ENCODE measurements at regions not wholly inside any gene's neighbourhood (a gene's known extent, or its start where the extent isn't known, plus 50 kb on each side); places are given as distances from the start of the nearest gene placed in this dataset.

- H2AFZ ChIP-seq (ENCODE audit: low read depth, low read length) = no peak overlapping the region
Measured at GRCh38 chr1:98264727-98265126, 343.9 kb upstream of the DPYD start.

GRCh38 chr1:98260839-98261238 lies 340.0 kb upstream of the DPYD start:
- Histone ChIP-seq H3K9me3 (ENCODE audit: control insufficient read depth, low read length) (no peaks in the 10 kb centered on the region), H2AFZ (ENCODE audit: low read depth, low read length) (no peak overlapping the region), H3K4me2 (ENCODE audit: low read length, poor library complexity, severe bottlenecking) (no peak overlapping the region), H3K27me3 (ENCODE audit: control insufficient read depth in 1 of 2, insufficient read depth in 1 of 2, low read length in 2 of 2) (no peaks in the 10 kb centered on the region), H3K18ac (ENCODE audit: low read depth in 1 of 2, low read length in 2 of 2) (no peak overlapping the region), H3K14ac (ENCODE audit: low read length in 2 of 2) (no peak overlapping the region), H3K36me3 (ENCODE audit: control insufficient read depth in 1 of 2, insufficient read depth in 2 of 2, low read depth in 1 of 2, low read length in 2 of 2) (no peaks in the 10 kb centered on the region), H3K27ac (ENCODE audit: low read length, poor library complexity, severe bottlenecking) (no peak overlapping the region), H2BK5ac (ENCODE audit: low read depth, low read length, poor library complexity, severe bottlenecking) (no peak overlapping the region), H2BK15ac (ENCODE audit: low read depth, poor library complexity, severe bottlenecking) (no peak overlapping the region), H3K4me3 (ENCODE audit: insufficient read depth in 1 of 2, low read depth in 1 of 2, low read length in 2 of 2) (no peak overlapping the region), H3K79me1 (replicated peaks; ENCODE audit: low read length, poor library complexity, severe bottlenecking) (no peaks in the 10 kb centered on the region), H3K23ac (ENCODE audit: low read length in 2 of 2) (no peak overlapping the region), H3K4ac (ENCODE audit: low read depth in 1 of 2, low read length in 2 of 2) (no peak overlapping the region), H2AK5ac (ENCODE audit: low read length, severe bottlenecking) (no peak overlapping the region), H3K4me1 (ENCODE audit: control insufficient read depth, insufficient read depth, low read depth, low read length) (peaks cover 1% of the 10 kb centered on the region), H2BK12ac (ENCODE audit: low read length in 2 of 2) (no peak overlapping the region), H4K8ac (ENCODE audit: low read length) (no peak overlapping the region), H2BK120ac (ENCODE audit: low read depth, low read length) (no peak overlapping the region), H4K91ac (ENCODE audit: low read length) (no peak overlapping the region), H3K9ac (ENCODE audit: low read length) (no peak overlapping the region)
- WGBS = 97% methylated on average over 6 of the region's 6 CpGs
- DNase-seq = no peak

More at GRCh38 chr1:98264727-98265126, 343.9 kb upstream of the DPYD start:
- no peak for DNase-seq
- H3K23ac ChIP-seq (ENCODE audit: low read length in 2 of 2) = no peak overlapping the region
- no peak overlapping the region for H4K8ac ChIP-seq (ENCODE audit: low read length)
- no peak overlapping the region for H3K9ac ChIP-seq (ENCODE audit: low read length)
- WGBS = 81% methylated on average over 2 of the region's 5 CpGs
- H2BK15ac ChIP-seq (ENCODE audit: low read depth, poor library complexity, severe bottlenecking) = no peak overlapping the region
- H3K4me1 ChIP-seq (ENCODE audit: control insufficient read depth, insufficient read depth, low read depth, low read length) = peaks cover 1% of the 10 kb centered on the region
- no peak overlapping the region for H3K27ac ChIP-seq (ENCODE audit: low read length, poor library complexity, severe bottlenecking)
- no peak overlapping the region for H2BK120ac ChIP-seq (ENCODE audit: low read depth, low read length)
- no peak overlapping the region for H2BK12ac ChIP-seq (ENCODE audit: low read length in 2 of 2)
- H3K18ac ChIP-seq (ENCODE audit: low read depth in 1 of 2, low read length in 2 of 2) = no peak overlapping the region
- no peaks in the 10 kb centered on the region for H3K79me1 ChIP-seq (replicated peaks; ENCODE audit: low read length, poor library complexity, severe bottlenecking)
- H3K27me3 ChIP-seq (ENCODE audit: control insufficient read depth in 1 of 2, insufficient read depth in 1 of 2, low read length in 2 of 2) = no peaks in the 10 kb centered on the region
- no peak overlapping the region for H2BK5ac ChIP-seq (ENCODE audit: low read depth, low read length, poor library complexity, severe bottlenecking)
- no peak overlapping the region for H2AK5ac ChIP-seq (ENCODE audit: low read length, severe bottlenecking)
- no peak overlapping the region for H3K14ac ChIP-seq (ENCODE audit: low read length in 2 of 2)
- H3K36me3 ChIP-seq (ENCODE audit: control insufficient read depth in 1 of 2, insufficient read depth in 2 of 2, low read depth in 1 of 2, low read length in 2 of 2) = no peaks in the 10 kb centered on the region
- H4K91ac ChIP-seq (ENCODE audit: low read length) = no peak overlapping the region
- H3K4me2 ChIP-seq (ENCODE audit: low read length, poor library complexity, severe bottlenecking) = no peak overlapping the region
- H3K9me3 ChIP-seq (ENCODE audit: control insufficient read depth, low read length) = no peaks in the 10 kb centered on the region
- no peak overlapping the region for H3K4ac ChIP-seq (ENCODE audit: low read depth in 1 of 2, low read length in 2 of 2)
- no peak overlapping the region for H3K4me3 ChIP-seq (ENCODE audit: insufficient read depth in 1 of 2, low read depth in 1 of 2, low read length in 2 of 2)

GRCh38 chr1:98260412-98260811 lies 339.6 kb upstream of the DPYD start:
- no peak overlapping the region for H4K91ac ChIP-seq (ENCODE audit: low read length)
- H2BK12ac ChIP-seq (ENCODE audit: low read length in 2 of 2) = no peak overlapping the region
- H3K27ac ChIP-seq (ENCODE audit: low read length, poor library complexity, severe bottlenecking) = no peak overlapping the region
- H3K9me3 ChIP-seq (ENCODE audit: control insufficient read depth, low read length) = no peaks in the 10 kb centered on the region
- no peak overlapping the region for H2BK120ac ChIP-seq (ENCODE audit: low read depth, low read length)
- H3K9ac ChIP-seq (ENCODE audit: low read length) = no peak overlapping the region
- H4K8ac ChIP-seq (ENCODE audit: low read length) = no peak overlapping the region
- no peak overlapping the region for H2BK15ac ChIP-seq (ENCODE audit: low read depth, poor library complexity, severe bottlenecking)
- peaks cover 1% of the 10 kb centered on the region for H3K4me1 ChIP-seq (ENCODE audit: control insufficient read depth, insufficient read depth, low read depth, low read length)
- H3K4me3 ChIP-seq (ENCODE audit: insufficient read depth in 1 of 2, low read depth in 1 of 2, low read length in 2 of 2) = no peak overlapping the region
- H3K18ac ChIP-seq (ENCODE audit: low read depth in 1 of 2, low read length in 2 of 2) = no peak overlapping the region
- H2BK5ac ChIP-seq (ENCODE audit: low read depth, low read length, poor library complexity, severe bottlenecking) = no peak overlapping the region
- no peaks in the 10 kb centered on the region for H3K79me1 ChIP-seq (replicated peaks; ENCODE audit: low read length, poor library complexity, severe bottlenecking)
- no peak overlapping the region for H3K23ac ChIP-seq (ENCODE audit: low read length in 2 of 2)
- H3K36me3 ChIP-seq (ENCODE audit: control insufficient read depth in 1 of 2, insufficient read depth in 2 of 2, low read depth in 1 of 2, low read length in 2 of 2) = no peaks in the 10 kb centered on the region
- no peak for DNase-seq
- WGBS = no CpG with 5 or more reads among the region's 1 CpG
- no peak overlapping the region for H2AK5ac ChIP-seq (ENCODE audit: low read length, severe bottlenecking)
- no peak overlapping the region for H3K4ac ChIP-seq (ENCODE audit: low read depth in 1 of 2, low read length in 2 of 2)
- H3K27me3 ChIP-seq (ENCODE audit: control insufficient read depth in 1 of 2, insufficient read depth in 1 of 2, low read length in 2 of 2) = no peaks in the 10 kb centered on the region
- H3K14ac ChIP-seq (ENCODE audit: low read length in 2 of 2) = no peak overlapping the region
- no peak overlapping the region for H2AFZ ChIP-seq (ENCODE audit: low read depth, low read length)
- H3K4me2 ChIP-seq (ENCODE audit: low read length, poor library complexity, severe bottlenecking) = no peak overlapping the region

- no peak overlapping the region for H2BK12ac ChIP-seq (ENCODE audit: low read length in 2 of 2)
- no peaks in the 10 kb centered on the region for H3K36me3 ChIP-seq (ENCODE audit: control insufficient read depth in 1 of 2, insufficient read depth in 2 of 2, low read depth in 1 of 2, low read length in 2 of 2)
- H4K91ac ChIP-seq (ENCODE audit: low read length) = no peak overlapping the region
- no peaks in the 10 kb centered on the region for H3K27me3 ChIP-seq (ENCODE audit: control insufficient read depth in 1 of 2, insufficient read depth in 1 of 2, low read length in 2 of 2)
- H3K14ac ChIP-seq (ENCODE audit: low read length in 2 of 2) = no peak overlapping the region
- no peak overlapping the region for H2AFZ ChIP-seq (ENCODE audit: low read depth, low read length)
- H3K4ac ChIP-seq (ENCODE audit: low read depth in 1 of 2, low read length in 2 of 2) = no peak overlapping the region
- no peaks in the 10 kb centered on the region for H3K4me1 ChIP-seq (ENCODE audit: control insufficient read depth, insufficient read depth, low read depth, low read length)
- WGBS = no CpG with 5 or more reads among the region's 2 CpGs
- no peak overlapping the region for H4K8ac ChIP-seq (ENCODE audit: low read length)
- no peak overlapping the region for H3K4me2 ChIP-seq (ENCODE audit: low read length, poor library complexity, severe bottlenecking)
- no peak overlapping the region for H2BK5ac ChIP-seq (ENCODE audit: low read depth, low read length, poor library complexity, severe bottlenecking)
- no peak overlapping the region for H3K9ac ChIP-seq (ENCODE audit: low read length)
- no peak overlapping the region for H3K18ac ChIP-seq (ENCODE audit: low read depth in 1 of 2, low read length in 2 of 2)
- no peak overlapping the region for H3K4me3 ChIP-seq (ENCODE audit: insufficient read depth in 1 of 2, low read depth in 1 of 2, low read length in 2 of 2)
- no peak overlapping the region for H2BK120ac ChIP-seq (ENCODE audit: low read depth, low read length)
- no peak overlapping the region for H2BK15ac ChIP-seq (ENCODE audit: low read depth, poor library complexity, severe bottlenecking)
- DNase-seq = no peak
- no peaks in the 10 kb centered on the region for H3K9me3 ChIP-seq (ENCODE audit: control insufficient read depth, low read length)
- H3K79me1 ChIP-seq (replicated peaks; ENCODE audit: low read length, poor library complexity, severe bottlenecking) = no peaks in the 10 kb centered on the region
- no peak overlapping the region for H3K23ac ChIP-seq (ENCODE audit: low read length in 2 of 2)
- H3K27ac ChIP-seq (ENCODE audit: low read length, poor library complexity, severe bottlenecking) = no peak overlapping the region
- H2AK5ac ChIP-seq (ENCODE audit: low read length, severe bottlenecking) = no peak overlapping the region
Measured at GRCh38 chr1:98256700-98257099, 335.9 kb upstream of the DPYD start.

Measured in mesenchymal stem cell (in vitro differentiated cells and primary cell).